Pons (tissue), 1 donor: ENCODE measurements at regions not wholly inside any gene's neighbourhood (a gene's known extent, or its start where the extent isn't known, plus 50 kb on each side); places are given as distances from the start of the nearest gene placed in this dataset.

Experiments
- DNase-seq: peaks from one replicate; pipeline ENCODE4 v3.0.0-alpha.2; 2016; ENCODE audit warnings: low spot score

DNA sequence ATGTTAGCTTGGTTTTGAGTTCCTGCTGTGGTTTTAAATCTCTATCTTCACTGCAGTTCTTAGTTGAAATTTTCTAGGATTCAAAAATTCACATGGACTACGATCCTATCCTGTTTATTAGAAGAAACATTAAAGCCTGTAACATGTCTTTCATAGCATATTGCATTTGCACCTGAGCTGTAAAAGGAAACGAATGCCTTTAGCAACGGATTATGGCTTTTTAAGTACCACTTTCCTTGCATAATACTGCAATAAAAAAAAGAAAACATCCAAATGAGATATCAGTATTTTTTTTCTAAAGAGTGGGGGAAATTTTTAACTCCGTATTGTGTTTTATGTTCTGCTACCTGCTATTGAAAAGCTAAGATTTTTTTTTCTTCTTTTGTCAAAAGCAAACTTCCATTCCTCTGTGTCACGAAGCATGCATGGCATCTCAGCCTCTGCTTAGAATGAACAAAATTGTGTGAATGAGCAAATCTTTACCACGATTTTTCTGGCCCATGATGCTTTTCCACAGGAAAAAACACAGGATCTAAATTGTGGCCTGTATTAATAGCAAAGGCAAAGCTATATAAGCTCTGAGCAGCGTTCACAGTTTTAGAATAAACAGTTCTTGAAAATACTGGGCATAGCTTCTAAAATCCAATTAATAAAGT is 110.0 kb upstream of the CDIN1 start:
- DNase-seq, result no peak

DNA sequence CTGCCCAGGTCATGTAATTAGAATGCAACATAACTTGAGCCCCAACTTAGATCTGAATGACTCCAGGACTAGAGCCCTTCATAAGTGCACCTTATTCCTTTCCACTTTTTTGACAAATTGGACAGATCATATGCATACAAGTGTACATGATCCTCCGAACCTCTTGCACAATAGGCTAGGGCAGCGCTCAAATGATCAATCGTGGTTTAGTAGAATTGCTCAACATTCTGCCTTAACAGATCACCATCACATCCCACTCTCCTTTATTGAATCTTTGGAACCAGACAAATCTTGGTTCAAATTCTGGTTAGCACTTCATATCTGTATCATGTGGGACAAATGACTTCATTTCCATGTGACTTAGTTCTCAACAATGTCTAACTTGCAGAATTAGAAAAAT is 106.8 kb upstream of the CDIN1 start:
- no peak for DNase-seq

DNA sequence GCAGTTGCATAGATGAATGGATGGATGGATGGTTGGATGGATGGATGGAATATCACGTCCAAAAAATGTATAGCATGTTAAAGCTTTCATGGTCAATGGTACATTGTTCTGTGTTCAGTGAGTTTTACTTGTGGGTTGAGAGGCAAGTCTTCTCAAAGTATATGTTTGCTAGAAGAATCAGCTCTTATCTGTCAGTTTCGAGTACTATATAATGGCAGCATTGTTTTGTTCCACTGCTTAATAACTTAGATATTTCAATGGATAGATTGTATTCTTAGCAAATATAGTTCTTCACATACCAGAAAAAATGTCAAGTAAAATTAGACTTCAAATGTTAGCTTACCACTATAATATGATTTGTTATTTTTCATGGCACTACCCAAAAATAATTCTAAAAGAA is 100.9 kb upstream of the CDIN1 start:
- DNase-seq, result no peak

DNA sequence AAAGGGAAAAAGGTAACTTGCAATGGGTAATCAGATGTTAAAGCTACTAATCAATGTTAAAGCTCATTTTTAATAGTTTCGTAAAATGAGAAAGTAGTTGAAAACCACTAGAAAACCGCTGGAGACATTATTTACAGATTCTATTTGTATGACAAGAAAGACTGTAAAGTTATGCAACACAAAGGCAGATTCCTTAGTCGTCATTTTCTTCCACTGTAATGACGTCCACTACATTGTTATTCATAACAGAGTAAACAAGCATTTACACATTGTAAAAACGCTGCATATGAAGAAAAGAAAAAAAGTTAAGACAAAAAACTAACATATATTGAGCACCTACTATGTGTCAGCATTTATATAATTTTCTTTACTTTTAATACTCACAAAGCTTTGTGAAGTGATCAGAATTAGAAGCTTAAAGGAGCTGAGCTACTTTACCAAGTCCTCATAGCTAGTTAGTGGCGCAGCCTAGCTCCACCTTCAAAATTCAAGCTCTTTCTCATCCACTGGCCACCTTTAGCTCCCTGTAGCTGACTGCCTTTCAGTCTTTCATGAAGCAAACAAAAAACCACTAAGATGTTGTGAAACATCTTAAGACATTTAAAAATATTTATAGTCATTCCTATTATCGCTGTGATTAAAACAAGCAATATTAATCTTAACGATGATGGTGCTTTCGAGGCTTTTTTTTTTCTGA is 100.1 kb upstream of the CDIN1 start:
- no peak for DNase-seq

DNA sequence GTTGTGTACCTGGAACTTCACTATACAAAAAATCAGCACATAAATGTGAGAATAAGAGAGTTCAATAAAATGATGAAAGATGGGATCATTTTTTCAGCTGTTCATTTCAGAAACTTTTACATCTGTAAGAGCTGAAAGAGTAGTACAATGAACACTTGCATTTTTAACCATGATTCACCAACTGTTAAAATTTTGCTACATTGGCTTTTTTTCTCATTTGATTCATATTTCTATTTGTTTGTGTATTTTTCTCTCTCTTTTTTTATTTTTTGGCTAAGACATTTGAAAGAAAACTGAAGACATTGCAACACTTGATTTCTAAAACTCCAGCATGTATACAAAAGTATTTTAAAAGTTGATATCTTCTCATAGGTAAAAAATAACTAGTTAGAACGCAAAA is 98.3 kb upstream of the CDIN1 start:
- DNase-seq, result no peak

DNA sequence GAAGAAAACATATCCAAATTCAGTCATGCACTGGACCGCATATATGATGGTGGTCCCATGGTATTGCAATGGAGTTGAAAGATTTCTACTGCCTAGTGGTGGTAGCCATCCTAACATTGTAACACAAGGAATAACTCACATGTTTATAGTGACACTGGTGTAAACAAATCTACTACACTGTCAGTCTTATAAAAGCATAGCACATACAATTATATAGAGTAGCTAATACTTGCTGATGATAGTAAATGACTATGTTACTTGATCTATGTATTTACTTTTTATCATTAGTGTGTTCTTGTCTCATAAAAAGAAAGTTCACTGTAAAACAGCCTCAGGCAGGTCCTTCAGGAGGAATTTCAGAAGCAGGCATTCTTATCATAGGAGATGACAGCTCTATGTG is 96.0 kb upstream of the CDIN1 start:
- no peak for DNase-seq

DNA sequence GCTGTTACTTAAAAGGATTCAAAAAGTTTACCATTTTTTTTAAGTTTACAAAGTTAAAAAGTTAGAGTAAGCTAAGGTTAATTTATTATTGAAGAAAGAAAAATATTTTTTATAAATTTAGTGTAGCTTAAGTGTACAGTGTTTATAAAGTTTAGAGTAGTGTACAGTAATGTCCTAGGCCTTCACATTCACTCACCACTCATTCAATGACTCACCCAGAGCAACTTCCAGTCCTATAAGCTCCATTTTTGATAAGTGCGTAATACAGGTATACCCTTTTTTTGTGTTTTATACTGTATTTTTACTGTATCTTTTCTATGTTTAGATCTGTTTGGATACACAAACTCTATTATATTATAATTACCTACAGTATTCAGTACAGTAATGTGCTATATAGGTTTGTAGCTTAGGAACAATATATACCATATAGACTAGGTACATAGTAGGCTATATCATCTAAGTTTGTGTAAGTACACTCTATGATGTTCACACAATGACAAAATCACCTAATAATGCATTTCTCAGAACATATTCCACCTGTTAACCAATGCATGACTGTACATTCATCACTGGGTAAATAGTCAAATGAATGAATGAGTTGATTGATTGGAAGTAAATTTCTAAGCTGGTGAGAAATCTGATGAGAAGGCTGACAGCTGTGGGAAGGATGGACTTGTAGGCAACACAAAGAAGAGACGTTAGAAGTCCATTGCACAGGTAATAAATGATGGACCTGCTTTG is 95.2 kb upstream of the CDIN1 start:
- DNase-seq, result no peak

DNA sequence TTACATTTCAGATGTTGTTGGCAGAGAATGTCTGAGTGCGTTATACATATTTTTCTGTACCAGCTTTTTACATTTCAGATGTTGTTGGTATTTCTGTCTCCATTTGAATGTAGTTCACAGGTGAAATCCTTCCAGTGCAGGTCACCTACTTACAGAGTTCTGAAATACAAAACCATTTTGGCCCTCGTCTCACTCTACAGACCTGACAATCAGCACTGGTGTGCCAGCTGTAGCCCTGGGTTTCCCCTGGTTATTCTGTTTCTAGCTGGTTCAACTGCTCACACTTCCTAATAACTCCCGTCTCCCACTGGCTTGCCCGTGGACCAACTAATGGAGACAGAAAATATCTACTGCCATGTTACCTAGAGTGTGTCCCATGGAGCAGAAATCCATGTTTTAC is 87.5 kb upstream of the CDIN1 start:
- no peak for DNase-seq

DNA sequence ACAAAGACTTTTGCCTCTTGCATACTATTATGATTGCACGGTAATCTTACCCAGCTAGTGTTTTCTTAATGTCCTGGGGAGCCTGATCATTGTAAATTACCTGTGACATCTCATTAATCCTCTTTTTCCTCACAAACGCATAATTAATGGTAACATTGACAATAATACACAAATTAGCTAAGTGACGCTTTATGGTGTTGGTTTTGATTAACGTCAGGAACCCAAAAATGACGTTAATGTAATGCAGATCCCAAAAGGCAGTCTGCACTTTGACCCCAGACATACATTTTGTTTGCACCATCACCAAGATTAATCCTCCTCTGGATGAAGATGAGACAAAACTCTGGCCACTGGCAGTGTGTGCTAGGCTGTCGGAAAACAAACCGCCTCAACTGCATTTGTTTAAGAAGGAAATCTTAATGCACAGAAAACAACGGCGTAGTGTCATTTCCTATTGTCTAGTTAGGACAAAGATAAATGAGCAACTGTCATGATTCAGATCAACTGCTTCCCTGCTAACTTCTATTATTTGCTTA is 83.9 kb upstream of the CDIN1 start:
- DNase-seq, result no peak

DNA sequence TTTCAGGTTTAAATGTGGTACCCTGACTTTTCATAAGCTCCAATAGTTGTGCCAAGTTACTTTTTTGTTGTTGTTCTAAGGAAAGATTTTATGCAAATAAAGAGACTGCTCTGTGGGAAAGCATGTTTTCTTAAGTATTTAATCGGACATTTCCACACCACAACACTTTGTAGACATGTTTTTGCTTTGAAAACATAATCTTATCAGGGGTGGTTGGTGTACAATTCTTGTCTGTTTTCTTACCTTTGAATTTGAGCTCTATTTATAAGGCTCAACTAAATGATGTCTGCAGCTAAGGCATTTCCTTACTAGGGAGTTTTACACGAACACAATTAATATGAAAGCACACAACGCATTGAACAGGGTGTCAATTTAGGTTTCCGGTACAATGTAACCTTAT is 81.5 kb upstream of the CDIN1 start:
- no peak for DNase-seq

DNA sequence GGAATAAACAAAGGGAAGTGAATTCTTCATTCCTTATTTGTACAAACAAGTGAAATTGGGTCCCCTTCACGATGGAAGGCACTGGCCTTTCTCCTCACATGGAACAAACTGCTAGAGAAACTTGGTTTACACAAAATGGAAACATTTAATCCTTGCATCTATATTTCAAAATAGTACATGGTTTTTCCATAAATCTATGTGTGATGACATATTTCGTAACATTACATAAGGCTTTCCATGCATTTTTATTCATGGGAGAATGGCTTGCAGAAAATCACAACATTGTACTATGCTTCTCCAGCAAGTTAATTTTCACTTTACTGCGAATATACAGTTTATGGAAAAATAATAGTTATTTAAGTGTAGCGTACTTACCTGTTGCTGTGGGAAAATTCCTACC is 81.0 kb upstream of the CDIN1 start:
- DNase-seq, result no peak

DNA sequence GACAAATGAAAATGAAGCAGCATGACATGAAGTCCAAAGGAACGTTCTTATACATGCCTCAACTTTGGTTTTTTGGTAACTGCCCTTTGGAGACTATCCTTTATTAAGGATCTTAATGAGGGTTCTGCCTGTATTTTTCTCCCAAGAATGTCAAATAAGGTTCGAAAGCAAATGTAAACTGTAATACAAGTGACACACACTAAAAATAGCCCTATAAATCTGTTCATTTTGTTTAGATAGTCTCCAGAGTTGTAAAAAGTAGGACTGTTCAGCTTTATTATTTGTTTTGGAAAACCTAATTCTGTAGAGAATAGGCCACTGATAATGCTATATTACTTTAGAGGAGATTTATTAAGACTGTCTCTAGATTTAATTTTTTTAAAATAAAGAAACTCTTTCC is 80.5 kb upstream of the CDIN1 start:
- no peak for DNase-seq

DNA sequence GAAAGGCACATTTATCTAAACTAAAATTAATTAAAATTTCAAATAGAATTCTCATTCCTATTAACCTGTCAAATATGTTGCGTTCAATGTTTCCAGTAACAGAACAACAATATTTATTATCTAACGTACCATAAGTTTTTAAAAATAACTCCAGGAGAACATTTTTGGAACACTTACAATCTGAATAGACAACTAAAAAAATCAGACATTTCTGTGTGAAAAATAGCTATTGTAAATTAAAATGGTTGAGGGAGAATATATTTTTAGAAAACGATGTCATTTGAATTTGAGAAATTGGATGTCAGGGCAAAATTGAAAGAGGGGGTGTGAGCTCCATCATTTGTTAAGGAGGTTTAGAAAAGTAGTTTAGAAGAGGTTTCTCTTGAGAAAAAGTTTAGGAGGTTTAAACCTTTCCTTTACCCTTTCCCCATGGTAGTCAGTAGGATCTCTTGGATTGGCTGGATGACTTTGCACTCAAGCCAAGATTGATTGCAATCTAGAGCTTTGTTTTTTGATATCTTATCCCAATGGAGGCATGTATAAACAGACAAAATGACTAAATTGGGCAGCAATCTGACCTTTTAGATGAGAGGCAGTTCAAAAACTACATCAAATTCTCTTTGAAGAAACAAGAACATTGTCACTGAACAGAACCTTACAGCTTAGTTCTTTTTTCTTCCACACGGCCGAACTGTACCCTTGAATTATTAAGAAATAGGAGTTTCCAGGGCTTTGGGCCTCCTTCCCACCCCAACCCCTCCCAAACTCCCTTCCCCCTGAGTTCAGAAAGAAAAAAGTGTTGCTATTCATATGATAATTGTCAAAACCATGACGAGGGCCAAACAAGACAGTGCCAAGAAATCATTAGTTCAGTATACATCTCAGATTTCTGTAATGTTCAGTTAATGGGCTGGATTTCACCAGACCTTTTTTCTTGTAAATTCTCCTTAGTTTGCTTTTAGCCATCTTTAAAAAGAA is 79.7 kb upstream of the CDIN1 start:
- DNase-seq, result no peak

DNA sequence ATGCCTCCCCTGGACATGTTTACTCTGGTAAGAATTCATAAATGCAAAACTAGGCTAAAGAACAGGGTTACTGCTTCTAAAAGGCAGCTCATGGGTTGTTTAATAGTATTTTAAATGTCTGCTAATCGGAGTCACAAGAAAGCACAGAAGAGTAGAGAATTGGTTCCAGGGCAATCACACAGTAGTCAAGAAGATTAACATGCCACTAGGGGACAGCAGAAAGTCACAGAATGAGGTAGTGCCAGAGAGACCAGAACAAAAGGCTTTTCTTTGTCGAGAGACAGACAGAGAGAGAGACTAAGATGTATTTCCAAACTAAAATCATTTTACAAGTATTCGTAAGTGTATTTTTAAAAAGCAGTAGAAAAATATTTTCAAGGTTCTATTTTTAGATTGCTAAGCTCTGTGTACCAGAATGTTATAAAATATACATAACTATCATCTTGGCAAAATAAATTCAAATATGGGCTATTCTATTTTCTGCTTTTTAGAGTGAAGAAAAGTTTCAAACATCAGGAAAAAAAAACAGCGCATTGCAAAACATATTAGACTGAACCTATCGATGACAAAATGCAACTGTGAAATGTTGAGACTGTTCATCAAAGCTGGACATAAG is 78.3 kb upstream of the CDIN1 start:
- peak; percentile 98 for DNase-seq

DNA sequence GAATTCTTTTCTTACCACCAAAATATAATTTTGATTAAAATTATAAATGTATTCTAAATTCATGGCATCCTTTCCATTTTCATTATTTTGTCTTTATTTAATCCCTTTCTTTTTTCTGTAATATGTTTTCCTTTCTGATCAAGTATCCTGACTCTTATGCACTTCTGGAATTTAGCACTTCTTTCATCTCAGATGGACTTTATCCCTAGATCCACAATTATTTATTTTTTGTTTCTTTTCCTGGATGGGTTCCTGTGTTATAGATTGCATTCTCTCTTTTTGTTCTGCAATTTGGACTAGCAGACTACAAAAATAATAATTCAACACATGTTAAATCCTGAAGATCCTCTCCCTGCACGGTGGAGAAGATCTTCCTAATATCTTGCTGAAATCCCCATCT is 76.9 kb upstream of the CDIN1 start:
- no peak for DNase-seq

DNA sequence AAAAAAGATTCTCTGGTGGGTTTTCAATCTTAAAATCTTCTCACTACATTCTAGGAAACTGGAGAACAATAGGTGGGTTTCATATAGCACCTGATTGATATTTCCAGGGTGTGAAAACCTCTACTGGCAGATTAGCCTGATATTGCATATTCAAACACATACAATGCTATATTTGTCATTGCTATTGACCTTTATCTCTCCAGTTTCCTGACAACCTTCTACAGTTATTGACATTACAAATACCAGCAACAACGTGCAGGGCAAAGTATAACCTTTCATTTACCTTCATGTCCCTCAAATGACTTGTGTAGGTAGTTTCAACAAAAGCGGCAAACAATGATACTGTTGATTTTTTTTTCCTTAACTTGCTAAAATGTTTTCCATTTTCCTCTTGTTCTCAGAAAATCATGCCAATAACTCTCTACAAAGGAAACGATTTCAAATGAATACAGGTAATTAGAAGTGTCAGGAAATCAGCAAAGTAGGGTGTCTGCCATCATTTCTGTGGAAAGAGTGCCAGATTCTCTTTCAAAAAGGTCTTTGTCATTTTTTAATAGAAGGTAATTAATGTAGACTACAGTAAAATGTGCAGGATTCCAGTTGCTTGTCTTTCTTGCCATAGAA is 72.6 kb upstream of the CDIN1 start:
- DNase-seq, result no peak

DNA sequence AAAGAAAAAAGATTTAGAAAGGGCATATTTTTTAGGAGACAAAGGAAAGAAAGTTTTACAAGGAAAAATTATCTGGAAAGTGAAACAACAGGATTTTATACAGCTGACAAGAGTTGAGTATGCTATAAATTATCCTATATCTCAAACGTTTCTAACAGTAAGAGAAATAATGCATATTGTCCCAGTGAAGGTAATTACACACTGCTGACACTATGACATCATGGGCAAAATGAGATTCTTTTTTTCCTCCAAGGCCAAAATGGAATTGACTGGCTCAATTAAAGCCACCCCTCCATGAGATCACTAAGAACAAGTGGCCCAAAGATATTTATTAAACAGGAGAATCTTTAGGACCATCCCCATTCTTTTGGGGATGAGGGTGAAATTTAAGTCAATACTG is 72.0 kb upstream of the CDIN1 start:
- DNase-seq, result no peak

DNA sequence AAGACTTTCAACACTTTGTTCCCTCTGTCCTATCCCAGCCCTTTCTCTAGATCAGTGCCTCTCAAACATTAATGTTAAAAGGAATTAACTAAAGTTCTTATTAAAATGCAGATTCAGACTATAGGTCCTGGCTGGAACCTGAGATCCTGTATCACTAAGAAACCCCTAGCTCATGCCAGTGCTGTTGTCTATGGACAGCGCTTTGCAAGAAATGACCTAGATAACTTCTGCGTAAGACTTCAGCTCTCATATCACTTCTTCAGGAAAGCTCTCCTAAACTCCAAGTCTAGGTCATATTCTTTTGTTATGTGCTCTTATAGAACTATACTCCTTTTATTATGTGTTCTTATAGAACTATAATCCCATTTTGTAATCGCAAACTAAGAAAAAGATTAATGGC is 67.8 kb upstream of the CDIN1 start:
- no peak for DNase-seq

DNA sequence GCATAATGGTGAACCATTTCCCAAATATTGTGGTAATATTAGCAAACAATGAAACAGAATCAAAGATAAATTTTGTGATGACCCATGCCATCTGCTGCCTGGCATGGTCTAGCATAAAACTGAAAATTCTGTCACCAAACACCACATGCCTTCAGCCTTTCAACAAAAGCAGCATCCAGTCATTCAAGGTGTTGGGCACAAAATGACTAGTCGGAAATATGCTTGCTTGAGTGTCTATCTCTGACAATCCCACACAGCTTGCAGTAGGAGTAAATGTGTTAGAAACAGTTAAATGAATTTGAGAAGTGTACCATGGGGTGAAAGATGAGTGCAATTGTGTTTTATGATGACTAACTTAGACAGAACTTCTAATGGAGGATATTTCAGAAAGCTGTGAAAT is 61.7 kb upstream of the CDIN1 start:
- DNase-seq, result no peak

DNA sequence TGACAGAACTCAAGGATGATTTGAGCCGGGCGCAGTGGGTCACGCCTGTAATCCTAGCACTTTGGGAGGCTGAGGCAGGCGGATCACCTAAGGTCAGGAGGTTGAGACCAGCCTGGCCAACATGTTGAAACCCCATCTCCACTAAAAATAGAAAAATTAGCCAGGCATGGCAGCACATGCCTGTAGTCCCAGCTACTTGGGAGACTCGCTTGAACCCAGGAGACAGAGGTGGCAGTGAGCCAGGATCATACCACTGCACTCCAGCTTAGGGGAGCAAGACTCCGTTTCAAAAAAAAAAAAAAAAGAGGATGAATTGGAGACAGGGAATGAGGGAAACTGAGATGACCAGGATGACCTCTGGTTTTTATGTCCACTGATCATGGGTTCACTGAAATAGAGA is 60.4 kb upstream of the CDIN1 start:
- DNase-seq, result no peak

DNA sequence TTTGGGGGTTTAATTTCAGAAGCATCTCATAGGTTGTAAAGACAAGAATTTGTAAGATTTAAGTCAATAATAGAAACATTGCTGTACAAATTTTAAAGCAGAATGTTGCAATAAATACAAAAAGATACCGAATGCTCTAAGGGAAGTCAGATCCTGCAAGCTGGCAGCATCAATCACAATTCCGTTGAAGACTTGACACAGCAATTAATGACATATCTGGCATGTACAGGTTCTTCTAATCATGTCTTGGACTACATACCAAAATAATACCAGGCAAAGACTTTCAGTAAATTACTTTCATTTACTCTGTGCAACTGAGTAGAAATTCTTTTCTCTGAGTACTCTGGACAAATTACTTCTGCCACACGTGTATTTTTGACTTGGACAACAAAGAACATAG is 54.0 kb upstream of the CDIN1 start:
- DNase-seq, result no peak
